Stimulated activated CD4-positive, alpha-beta T cell treated with anti-CD3 and anti-CD28 coated beads, Interleukin-1b, Interleukin-23, amount 100 ng/mL, for 24 hours (primary cell): ENCODE measurements at regions not wholly inside any gene's neighbourhood (a gene's known extent, or its start where the extent isn't known, plus 50 kb on each side); places are given as distances from the start of the nearest gene placed in this dataset.
"Not testable (repeated sequence)": the region's sequence is repeated elsewhere in the genome, so short reads cannot be mapped to it uniquely, and the experiment has no call there.

Experiments used
- DNase-seq, 4 experiments: peaks; one replicate each; pipeline ENCODE4 v3.0.0-alpha.2; 2020; ENCODE audit warnings: low read depth in 4 of 4, low spot score in 1 of 4

DNA sequence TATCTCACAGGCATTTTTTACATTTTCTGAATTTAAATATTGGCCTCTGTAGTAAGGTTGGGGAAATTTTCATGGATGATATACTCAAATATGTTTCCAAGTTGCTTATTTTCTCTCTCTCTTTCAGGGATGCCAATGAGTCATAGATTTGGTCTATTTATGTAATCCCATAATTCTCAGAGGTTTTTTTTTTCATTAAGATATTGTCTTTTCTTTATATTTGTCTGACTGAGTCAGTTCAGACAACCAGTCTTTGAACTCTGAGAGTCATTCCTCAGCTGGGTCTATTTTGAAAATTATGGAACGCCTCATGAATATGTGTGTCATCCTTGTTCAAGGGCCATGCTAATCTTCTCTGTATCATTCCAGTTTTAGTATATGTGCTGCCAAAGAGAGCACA, 223.2 kb downstream of the PCSK1 start:
- no peak for DNase-seq

DNA sequence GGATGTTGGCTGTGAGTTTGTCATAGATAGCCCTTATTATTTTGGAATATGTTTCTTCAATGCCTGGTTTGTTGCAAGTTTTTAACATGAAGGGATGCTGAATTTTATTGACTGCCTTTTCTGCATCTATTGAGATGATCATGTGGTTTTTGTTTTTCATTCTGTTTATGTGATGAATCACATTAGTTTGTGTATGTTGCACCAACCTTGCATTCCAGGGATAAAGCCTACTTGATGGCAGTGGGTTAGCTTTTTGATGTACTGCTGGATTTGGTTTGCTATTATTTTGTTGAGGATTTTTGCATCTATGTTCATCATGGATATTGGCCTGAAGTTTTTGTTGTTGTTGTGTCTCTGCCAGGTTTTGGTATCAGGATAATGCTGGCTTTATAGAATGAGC, 225.6 kb downstream of the PCSK1 start:
- no peak for DNase-seq

- no peak for DNase-seq
These were observed 229.3 kb downstream of the PCSK1 start for GRCh38 chr5:96203761-96204160.

DNA sequence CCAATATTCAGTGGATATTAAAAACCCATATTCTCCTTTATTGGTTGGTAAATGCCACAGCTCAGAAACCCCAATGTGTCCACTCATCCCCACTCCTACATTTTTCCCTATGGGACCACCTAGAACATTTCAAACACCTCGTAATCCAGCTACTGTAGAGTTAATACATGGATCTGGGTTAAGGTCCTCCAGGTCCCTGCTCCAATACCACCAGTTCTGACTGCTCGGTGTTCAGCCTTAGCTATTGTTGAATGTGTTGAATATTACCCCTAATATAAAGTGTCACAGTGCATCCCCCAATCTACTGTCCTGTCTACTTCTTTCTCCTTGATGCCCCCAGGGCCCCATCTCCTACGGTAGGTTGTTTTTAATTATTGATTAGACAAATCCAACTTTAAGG, 231.5 kb downstream of the PCSK1 start:
- no peak for DNase-seq

- DNase-seq, result no peak
These were observed 232.4 kb downstream of the PCSK1 start for GRCh38 chr5:96200641-96201040.

DNA sequence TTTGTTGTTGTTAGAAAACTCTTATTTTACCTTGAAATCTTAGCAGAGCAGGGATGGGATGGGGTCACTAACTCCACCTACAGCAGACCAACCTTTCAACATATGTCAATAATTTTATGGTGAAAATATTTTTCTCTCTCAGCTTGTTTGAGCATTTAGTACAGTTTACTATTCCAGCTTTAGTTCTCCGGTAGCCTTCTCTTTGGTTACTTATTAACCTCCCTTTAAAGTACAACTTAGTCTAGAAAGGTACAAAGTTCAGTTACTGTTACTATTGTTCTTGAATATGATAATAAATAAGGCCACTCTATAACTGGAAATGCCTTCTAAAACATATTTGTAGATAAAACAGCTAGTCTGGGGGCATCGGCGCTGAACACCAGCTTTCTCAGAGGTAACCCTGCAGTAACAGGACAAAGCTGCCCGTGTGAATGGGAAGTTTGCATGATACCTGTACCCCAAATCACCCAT, 233.3 kb downstream of the PCSK1 start:
- no peak for DNase-seq

GRCh38 chr5:96198356-96199058, 234.5 kb downstream of the PCSK1 start:
- no peak for DNase-seq

- DNase-seq, result not testable (repeated sequence)
These were observed 235.3 kb downstream of the PCSK1 start for GRCh38 chr5:96197767-96198166.

- DNase-seq, result no peak
These were observed 235.7 kb upstream of the ELL2 start for GRCh38 chr5:96197347-96197746.

DNA sequence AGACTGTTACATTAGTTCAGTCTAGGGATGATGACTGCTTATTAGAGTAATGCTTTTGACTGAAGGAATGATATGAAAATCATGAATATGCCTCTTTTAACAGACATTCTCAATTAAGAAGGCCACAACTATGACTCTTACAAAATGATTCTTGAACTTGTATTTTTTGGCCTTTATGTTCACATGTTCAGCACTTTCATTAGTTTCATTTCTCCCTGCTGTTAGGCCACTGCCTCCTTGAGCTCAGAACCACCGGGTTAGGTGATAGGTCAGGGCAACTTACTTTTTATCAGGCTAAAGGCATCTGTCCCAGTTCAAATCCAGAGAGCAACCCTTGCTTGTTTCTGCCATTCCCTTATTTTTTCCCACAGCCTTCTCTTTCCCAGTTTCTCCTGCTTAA, 235.2 kb upstream of the ELL2 start:
- DNase-seq, result no peak

DNA sequence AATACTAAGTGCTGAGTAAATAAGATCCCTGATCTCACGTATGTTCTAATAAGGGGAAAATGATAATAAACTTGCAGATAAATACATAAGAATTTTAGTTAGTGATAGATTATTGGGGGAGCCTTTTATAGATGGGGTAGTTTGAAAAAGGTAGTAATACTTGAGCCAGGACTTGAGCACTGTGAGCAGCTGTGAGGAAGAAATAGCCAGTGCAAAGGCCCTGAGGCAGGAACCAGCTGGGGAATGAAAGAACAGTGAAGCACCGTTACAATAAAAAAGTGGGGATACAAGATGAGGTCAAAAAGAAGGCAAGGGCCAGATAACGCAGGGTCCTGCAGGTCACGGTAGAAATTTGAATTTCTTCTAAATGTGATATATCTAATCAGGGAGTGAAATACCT, 234.8 kb upstream of the ELL2 start:
- no peak for DNase-seq

- DNase-seq, result no peak
These were observed 233.5 kb upstream of the ELL2 start for GRCh38 chr5:96195123-96195522.

DNA sequence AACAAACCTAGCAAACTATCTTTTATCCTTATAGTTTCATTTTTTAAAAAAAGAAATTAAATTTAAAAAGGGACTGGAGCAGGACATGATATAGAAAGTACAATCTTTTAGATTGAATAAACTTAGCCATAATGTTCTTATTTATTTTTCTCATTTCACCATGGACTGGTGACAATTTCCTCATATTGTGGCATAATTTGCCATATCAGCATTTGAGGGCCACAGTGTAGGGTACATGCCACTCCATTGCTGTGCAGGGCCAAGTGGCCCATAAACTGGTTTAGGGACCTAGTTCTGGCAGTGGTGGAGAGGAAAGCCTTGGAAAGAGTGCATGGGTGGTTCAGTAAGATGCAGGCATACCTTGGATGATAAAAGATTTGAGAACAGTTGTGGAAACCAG, 232.9 kb upstream of the ELL2 start:
- no peak for DNase-seq

- DNase-seq, result no peak
These were observed 232.3 kb upstream of the ELL2 start for GRCh38 chr5:96193946-96194345.

- no peak for DNase-seq
These were observed 228.3 kb upstream of the ELL2 start for GRCh38 chr5:96189987-96190386.

- DNase-seq, result no peak
These were observed 227.6 kb upstream of the ELL2 start for GRCh38 chr5:96189028-96189826.

DNA sequence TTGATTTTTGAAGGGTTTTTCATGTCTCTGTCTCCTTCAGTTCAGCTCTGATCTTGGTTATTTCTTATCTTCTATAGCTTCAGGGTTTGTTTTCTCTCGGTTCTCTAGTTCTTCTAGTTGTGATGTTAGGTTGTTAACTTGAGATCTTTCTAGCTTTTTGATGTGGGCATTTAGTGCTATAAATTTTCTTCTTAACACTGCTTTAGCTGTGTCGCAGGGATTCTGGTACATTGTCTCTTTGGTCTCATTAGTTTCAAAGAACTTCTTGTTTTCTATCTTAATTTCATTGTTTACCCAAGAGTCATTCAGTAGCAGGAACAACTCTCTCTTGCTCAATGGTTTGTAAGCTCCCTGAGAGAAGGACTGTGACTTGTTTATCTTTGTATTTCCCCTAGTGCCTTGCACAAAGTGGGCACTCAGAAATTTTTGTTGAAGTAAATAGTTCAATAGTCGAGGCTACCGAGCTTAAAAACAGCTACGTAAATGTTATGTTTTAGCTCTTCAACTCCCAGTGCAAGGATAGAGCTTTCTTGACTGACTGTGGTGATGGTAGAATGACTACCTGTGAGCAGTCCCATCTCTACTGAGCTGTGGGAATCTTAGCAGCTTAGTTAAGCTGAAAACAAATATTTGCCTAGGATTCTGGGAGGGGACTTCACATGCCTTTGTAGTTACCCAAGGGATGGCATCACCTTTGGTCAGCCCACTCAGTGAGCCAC, 225.8 kb upstream of the ELL2 start:
- no peak for DNase-seq

- not testable (repeated sequence) for DNase-seq
These were observed 222.9 kb upstream of the ELL2 start for GRCh38 chr5:96184510-96184909.

GRCh38 chr5:96180684-96181435, 219.2 kb upstream of the ELL2 start:
- DNase-seq, result no peak

DNA sequence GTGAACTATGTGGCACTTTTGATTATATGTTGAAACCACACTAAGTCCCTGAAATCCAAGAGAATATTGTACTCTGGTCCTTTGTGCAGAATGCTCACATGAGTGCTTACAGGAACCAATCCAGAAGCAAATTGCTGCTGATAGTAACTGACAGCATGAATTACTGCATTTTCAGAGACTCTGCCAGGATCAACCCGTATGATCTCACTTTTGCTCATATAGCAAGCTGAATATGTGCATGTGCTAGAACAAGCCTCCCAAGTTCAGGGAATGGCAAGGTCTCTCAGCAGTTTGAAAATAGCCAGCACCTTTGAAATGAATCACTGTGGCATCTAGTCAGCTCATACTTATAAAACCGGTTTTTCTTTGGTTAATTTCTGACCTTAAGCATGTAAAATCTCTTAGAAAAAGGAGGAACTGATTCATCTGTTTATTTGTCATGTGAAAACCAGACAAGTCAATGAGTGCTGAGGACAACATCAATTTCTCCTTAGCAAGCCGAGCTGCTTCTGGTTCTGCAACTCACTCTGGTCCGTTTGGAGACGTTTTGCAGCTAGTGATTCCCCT, 215.7 kb upstream of the ELL2 start:
- no peak for DNase-seq

GRCh38 chr5:96176022-96176421, 214.4 kb upstream of the ELL2 start:
- no peak for DNase-seq
